Mesenteric fat pad (tissue), 1 donor: ENCODE measurements at regions not wholly inside any gene's neighbourhood (a gene's known extent, or its start where the extent isn't known, plus 50 kb on each side); places are given as distances from the start of the nearest gene placed in this dataset.
"Not testable (repeated sequence)": the region's sequence is repeated elsewhere in the genome, so short reads cannot be mapped to it uniquely, and the experiment has no call there.

Source experiments
- DNase-seq: peaks from one replicate; pipeline ENCODE4 v3.0.0-alpha.2; 2020; ENCODE audit warnings: low spot score
- donor health status: DM: yes; HTN: yes; CAD: no.

DNA sequence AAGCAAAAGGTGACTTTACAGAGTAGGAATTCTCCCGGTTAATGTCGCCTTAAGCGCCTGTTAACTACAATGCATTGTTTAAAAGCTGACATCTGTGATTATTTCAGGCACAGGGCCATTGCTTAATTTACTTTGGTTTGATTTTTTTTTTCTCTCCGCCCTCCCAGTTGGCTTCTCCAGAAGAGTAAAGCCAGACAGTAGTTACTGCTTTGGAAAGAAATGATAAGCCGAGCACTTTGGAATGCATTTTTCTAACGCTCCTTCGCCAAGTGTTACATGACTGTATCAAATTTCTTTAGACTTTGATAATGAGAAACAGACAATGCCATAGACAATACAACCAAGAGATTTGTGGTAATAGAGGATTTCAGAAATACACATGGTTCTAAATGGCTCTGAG is 383.0 kb upstream of the TENM3 start:
- DNase-seq, result no peak

GRCh38 chr4:181860668-181861067 is 382.5 kb upstream of the TENM3 start:
- no peak for DNase-seq

GRCh38 chr4:181863856-181864255 is 379.3 kb upstream of the TENM3 start:
- DNase-seq, result no peak

DNA sequence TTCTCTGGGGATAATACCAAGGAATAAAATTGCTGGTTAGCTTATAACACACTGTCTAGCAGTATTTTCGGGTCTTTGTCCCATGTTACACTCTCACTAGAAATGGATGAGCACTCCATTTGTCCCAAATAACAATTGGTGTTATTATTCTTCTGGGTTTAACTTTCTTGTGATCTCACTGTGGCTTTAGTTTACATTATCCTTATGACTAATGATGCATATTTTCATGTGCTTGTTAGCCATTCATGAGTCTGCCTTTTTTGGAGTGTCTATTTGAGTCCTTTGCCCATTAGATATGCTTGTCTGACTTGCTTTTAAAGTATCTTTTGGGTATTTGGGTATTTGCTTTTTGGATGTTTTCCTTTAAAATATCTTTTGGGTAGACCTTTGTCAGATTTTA is 372.9 kb upstream of the TENM3 start:
- no peak for DNase-seq

DNA sequence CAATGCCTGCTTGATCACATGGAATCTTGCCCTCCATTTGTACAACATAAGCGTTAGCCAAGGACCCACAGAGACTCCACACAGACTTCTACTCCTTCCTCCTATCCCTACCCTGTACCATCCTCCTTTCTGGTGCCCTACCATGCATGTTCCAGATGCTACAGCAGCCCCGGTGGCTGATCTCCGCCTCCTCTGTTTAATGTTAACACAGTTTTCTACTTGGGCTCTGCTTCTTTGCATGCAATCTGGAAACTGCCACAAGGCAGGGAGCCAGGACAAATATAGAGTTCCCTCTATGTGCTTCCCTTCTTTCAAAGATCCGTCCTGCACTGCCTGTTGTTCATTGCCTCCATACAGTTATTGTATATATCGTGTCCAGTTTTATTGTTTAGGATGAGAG is 368.6 kb upstream of the TENM3 start:
- DNase-seq, result no peak

GRCh38 chr4:181877329-181877848 is 365.8 kb upstream of the TENM3 start:
- no peak for DNase-seq

- no peak for DNase-seq
Observed at GRCh38 chr4:181890031-181890430, 353.2 kb upstream of the TENM3 start.

DNA sequence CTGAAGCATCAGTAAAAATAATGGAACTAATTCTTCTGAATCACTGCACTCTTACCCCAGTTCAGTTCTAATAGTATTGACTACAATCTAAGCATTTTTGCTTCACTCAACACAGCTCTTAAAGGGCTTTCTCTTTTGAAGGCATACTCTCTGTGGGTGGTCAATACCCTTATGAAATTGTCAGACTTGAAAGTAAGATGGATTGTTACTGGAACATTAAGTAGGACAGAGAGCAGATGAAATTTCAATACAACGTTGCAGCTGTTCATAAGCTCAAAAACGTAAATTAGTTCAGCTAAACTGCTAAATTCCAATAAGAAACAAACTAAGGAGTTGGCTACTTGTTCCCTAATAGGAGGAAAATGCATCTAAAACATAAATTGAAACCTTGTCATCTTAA is 352.3 kb upstream of the TENM3 start:
- DNase-seq, result no peak

DNA sequence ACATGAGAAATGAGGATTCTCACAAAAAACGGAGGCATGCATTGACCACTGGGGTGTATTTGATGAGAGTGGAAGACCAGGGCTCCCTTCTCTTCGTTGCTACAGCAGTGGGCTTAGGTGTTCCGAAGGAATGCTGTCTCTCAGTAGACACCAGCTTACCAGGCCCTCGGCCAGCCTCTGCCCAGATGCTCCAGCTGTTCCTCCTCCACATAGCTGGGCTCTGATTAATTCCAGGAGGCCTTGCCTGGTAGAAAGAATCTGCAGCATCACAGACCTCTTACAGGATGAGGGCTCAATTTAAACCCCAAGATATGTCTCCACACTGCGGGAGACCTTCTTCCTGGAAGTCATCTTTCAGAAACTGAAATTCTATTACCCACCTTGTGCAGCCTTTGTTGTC is 346.6 kb upstream of the TENM3 start:
- no peak for DNase-seq

DNA sequence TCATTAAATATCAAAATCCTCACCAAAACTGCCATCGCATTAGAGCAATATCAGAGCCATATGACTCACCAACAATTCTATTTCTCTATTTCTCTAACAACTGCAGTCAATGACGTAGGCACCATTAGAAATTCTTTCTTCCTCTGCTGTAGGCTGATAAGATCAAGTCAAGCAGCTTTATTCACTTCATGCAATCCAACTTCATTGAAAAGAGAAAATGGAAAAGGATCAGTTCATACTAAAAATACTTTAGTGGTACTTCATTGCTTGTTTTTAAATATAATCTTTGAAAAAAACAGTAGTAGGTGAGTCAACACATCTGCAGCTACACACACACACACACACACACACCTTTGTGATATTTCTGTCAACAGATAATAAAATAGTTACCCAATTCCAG is 345.3 kb upstream of the TENM3 start:
- no peak for DNase-seq

DNA sequence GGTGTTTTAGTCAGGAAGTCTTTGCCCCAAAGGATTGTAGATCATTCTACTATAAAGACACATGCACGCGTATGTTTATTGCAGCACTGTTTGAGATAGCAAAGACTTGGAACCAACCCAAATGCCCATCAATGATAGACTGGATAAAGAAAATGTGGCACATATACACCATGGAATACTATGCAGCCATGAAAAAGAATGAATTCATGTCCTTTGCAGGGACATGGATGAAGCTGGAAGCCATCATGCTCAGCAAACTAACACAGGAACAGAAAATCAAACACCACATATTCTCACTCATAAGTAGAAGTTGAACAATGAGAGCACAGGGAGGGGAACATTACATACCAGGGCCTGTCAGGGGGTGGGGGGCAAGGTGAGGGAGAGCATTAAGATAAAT is 340.8 kb upstream of the TENM3 start:
- DNase-seq, result not testable (repeated sequence)

GRCh38 chr4:181905708-181906107 is 337.5 kb upstream of the TENM3 start:
- no peak for DNase-seq

GRCh38 chr4:181908168-181908567 is 335.0 kb upstream of the TENM3 start:
- DNase-seq, result no peak

DNA sequence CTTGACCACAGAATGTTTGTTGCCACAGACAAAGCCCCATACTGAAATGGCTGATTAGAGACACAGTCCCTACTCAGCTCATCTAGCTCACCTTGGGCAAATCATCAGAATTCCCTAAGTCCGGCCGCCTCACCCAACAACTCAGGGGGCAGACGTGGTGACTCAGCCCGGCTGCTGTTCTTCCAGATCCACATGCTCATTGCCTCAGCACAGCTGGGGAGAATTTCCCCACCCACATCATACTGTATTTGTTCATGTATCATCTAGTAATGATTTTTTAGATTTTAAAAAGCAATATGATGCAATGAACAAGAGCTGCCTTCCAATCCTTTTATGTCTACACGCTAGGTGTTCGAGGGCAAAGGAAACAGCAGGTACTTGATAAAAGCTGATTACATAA is 333.8 kb upstream of the TENM3 start:
- no peak for DNase-seq

DNA sequence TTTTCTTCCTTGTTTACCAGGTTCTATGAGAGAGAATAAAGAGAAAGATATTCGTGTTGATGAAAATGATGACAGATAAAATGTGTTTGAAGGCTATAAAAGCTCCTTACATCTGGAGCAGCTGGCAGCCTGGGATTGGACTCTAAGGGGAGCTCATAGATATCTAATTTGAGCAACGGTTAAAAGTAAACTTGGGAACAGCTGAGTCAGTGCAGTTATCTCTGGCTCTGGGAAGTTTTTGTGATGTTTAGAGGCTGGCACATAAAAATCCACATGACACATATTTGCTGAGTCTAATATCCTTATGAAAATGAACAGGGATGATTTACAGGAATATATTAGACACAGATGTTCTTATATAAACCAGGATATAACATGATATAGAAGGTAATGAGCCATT is 331.8 kb upstream of the TENM3 start:
- DNase-seq, result no peak

DNA sequence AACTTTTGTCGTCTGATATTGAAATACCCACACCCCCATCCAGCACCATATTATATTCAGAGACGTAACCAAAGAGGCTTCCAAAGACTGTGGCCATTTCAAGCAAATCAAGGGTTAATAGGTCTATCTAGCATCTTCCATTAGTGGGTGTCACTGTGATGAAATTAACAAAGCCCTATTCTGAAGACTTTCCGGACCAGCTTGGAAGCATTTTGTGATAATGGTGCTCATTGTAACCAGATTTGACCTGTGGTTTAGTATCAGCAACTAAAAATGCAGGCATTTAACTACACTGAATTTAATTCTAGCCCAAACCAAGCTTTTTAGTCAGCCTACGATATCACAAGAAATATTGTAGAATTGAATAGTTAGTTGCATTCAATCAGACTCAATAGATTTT is 309.7 kb upstream of the TENM3 start:
- DNase-seq, result no peak

DNA sequence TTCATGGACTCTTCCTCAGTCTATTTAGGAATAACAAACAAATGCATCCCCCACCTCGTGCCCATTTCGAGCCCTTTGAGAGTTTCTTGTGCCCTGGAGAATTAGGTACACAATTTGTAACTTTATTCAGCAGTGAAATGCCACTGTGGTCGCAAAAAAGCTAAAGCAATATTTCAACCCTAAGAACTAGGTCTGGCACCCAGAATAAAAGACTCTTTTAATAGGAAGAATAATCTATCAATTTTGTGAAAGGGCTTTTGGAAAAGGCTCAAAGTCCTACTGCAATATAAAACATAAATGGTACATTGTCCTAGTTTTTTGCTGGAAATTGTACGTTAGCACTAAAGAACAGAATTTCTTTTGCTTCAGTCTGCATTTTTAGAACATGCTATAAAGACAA is 304.6 kb upstream of the TENM3 start:
- DNase-seq, result no peak

GRCh38 chr4:181939199-181939945 is 303.8 kb upstream of the TENM3 start:
- DNase-seq, result no peak

- no peak for DNase-seq
Observed at GRCh38 chr4:181944527-181944926, 298.7 kb upstream of the TENM3 start.

- no peak for DNase-seq
Observed at GRCh38 chr4:181946902-181947301, 296.3 kb upstream of the TENM3 start.

DNA sequence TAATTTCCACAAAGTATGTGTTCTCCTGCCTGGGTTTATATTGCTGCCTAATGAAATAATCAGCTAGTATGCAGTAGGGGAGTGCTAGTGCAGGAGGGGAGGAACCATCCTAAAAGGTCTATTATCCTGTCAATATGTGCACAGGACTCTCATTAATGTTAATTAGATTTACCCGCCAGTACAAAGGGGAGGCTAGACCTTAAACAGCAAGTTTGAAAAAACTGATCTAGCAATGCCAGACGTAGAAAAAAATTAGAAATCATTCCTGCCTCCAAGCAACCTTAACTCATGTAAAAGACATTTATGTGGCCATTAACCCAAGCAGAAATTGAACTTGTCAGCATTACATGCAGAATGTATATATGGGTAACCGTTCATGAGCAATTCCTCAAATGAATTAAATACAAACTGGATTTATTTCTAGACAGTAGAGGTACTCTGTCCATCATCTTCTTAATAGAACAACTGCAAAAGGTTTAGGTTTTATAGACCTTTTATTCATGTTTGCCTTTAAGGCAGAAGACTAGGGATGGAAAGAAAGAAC is 294.3 kb upstream of the TENM3 start:
- DNase-seq, result no peak

DNA sequence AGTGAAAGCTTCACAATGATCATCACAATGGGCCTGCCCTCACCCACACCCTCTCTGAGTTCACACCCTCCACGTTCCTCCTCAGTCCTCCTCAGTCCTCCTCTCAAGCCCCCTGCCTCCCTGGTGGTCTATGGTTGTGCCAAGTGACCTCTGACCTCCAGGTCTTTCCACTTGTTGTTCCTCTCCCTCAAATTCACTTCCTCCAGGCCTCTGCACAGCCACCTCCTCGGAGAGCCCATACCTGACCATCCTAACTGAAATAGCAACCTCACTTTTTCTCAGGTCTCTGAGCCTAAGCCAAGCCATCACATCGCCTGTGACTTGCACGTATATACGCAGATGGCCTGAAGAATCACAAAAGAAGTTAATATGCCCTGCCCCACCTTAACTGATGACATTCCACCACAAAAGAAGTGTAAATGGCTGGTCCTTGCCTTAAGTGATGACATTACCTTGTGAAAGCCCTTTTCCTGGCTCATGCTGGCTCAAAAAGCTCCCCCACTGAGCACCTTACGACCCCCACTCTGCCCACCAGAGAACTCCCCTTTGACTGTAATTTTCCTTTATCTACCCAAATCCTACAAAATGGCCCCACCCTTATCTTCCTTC is 293.4 kb upstream of the TENM3 start:
- no peak for DNase-seq
